H9 (cell line): ENCODE measurements at regions not wholly inside any gene's neighbourhood (a gene's known extent, or its start where the extent isn't known, plus 50 kb on each side); places are given as distances from the start of the nearest gene placed in this dataset.

Experiments used
- DNase-seq: peaks from one replicate; pipeline ENCODE4 v3.0.0-alpha.2; 2017
- H2AFZ ChIP-seq: one replicate; pipeline ENCODE4 v1.6.1; 2013; ENCODE audit warnings: mild to moderate bottlenecking, low read length, control low read depth, moderate library complexity
- H2AK5ac ChIP-seq: 2 replicates; pipeline ENCODE4 v1.6.1; 2013; ENCODE audit warnings: low read length, control low read depth, mixed read lengths; ENCODE audit not compliant: insufficient read length
- H2BK120ac ChIP-seq: one replicate; pipeline ENCODE4 v1.6.1; 2013; ENCODE audit warnings: low read depth, mild to moderate bottlenecking, low read length, control low read depth, inconsistent platforms; ENCODE audit not compliant: poor library complexity, severe bottlenecking
- H2BK12ac ChIP-seq: 2 replicates; pipeline ENCODE4 v1.6.1; 2013; ENCODE audit warnings: low read length, control low read depth, mixed read lengths, low read depth; ENCODE audit not compliant: insufficient read length
- H2BK15ac ChIP-seq: 2 replicates; pipeline ENCODE4 v1.6.1; 2013; ENCODE audit warnings: low read depth, low read length, control low read depth
- H2BK20ac ChIP-seq: one replicate; pipeline ENCODE4 v1.6.1; 2013; ENCODE audit warnings: low read depth, mild to moderate bottlenecking, low read length, control low read depth, inconsistent platforms; ENCODE audit not compliant: poor library complexity, severe bottlenecking
- H2BK5ac ChIP-seq: 2 replicates; pipeline ENCODE4 v1.6.1; 2013; ENCODE audit warnings: low read length, control low read depth, mixed read lengths; ENCODE audit not compliant: insufficient read length
- H3K14ac ChIP-seq: 2 replicates; pipeline ENCODE4 v1.6.1; 2013; ENCODE audit warnings: low read length, control low read depth; ENCODE audit not compliant: insufficient read depth
- H3K18ac ChIP-seq: 2 replicates; pipeline ENCODE4 v1.6.1; 2013; ENCODE audit warnings: low read depth, mild to moderate bottlenecking, mixed read lengths, low read length, control low read depth; ENCODE audit not compliant: insufficient read length
- H3K23ac ChIP-seq: 2 replicates; pipeline ENCODE4 v1.6.1; 2013; ENCODE audit warnings: low read length, control low read depth, mixed read lengths, low read depth; ENCODE audit not compliant: insufficient read length
- H3K23me2 ChIP-seq: 2 replicates; pipeline ENCODE4 v1.6.1; 2013; ENCODE audit warnings: low read depth, mild to moderate bottlenecking, mixed read lengths, low read length, control low read depth; ENCODE audit not compliant: insufficient read length, poor library complexity, severe bottlenecking
- H3K27ac ChIP-seq: 2 replicates; pipeline ENCODE4 v1.5.1; 2013; ENCODE audit warnings: low read length, control low read depth, mixed read lengths, low read depth; ENCODE audit not compliant: insufficient read length
- H3K27me3 ChIP-seq: 2 replicates; pipeline ENCODE4 v1.6.1; 2013; ENCODE audit warnings: low read length, control low read depth, inconsistent platforms; ENCODE audit not compliant: insufficient read depth
- H3K4ac ChIP-seq: 2 replicates; pipeline ENCODE4 v1.6.1; 2013; ENCODE audit warnings: low read depth, mild to moderate bottlenecking, control low read depth, inconsistent platforms, low read length, moderate library complexity
- H3K4me1 ChIP-seq: 2 replicates; pipeline ENCODE4 v1.6.1; 2013; ENCODE audit warnings: low read length, control low read depth, inconsistent platforms; ENCODE audit not compliant: insufficient read depth
- H3K4me2 ChIP-seq: 2 replicates; pipeline ENCODE4 v1.6.1; 2013; ENCODE audit warnings: low read length, control low read depth, mixed read lengths; ENCODE audit not compliant: insufficient read length, insufficient read depth
- H3K56ac ChIP-seq: 2 replicates; pipeline ENCODE4 v1.6.1; 2013; ENCODE audit warnings: low read depth, mild to moderate bottlenecking, mixed read lengths, low read length, control low read depth; ENCODE audit not compliant: insufficient read length
- H3K79me1 ChIP-seq: 2 replicates; pipeline ENCODE4 v1.6.1; 2013; ENCODE audit warnings: low read depth, mild to moderate bottlenecking, moderate library complexity, low read length, control low read depth, inconsistent platforms; ENCODE audit not compliant: insufficient read depth, poor library complexity, severe bottlenecking
- H3K79me2 ChIP-seq: 2 replicates; pipeline ENCODE4 v1.6.1; 2013; ENCODE audit warnings: low read length, control low read depth, inconsistent platforms; ENCODE audit not compliant: insufficient read depth
- H3K9ac ChIP-seq: 2 replicates; pipeline ENCODE4 v1.6.1; 2013; ENCODE audit warnings: low read length, control low read depth, mixed read lengths; ENCODE audit not compliant: insufficient read length; ENCODE audit errors: extremely low read depth
- H3K9me3 ChIP-seq: one replicate; pipeline ENCODE4 v1.6.1; 2013; ENCODE audit warnings: low read depth, low read length, inconsistent platforms; ENCODE audit not compliant: control insufficient read depth
- H3T11ph ChIP-seq: one replicate; pipeline ENCODE4 v1.6.1; 2013; ENCODE audit warnings: mild to moderate bottlenecking, low read length, control low read depth, inconsistent platforms
- H4K20me1 ChIP-seq: one replicate; pipeline ENCODE4 v1.6.1; 2013; ENCODE audit not compliant: control insufficient read depth, insufficient read length, insufficient read depth
- H4K5ac ChIP-seq: 2 replicates; pipeline ENCODE4 v1.6.1; 2013; ENCODE audit warnings: low read depth, mild to moderate bottlenecking, mixed read lengths, low read length, control low read depth; ENCODE audit not compliant: insufficient read length
- H4K8ac ChIP-seq: replicated peaks from 2 replicates; pipeline ENCODE4 v1.6.1; 2013; ENCODE audit warnings: low read length, control low read depth, mixed read lengths, low read depth; ENCODE audit not compliant: insufficient read length
- H4K91ac ChIP-seq: 2 replicates; pipeline ENCODE4 v1.6.1; 2013; ENCODE audit warnings: low read depth, mild to moderate bottlenecking, moderate library complexity, mixed read lengths, low read length, control low read depth; ENCODE audit not compliant: insufficient read length
- H3K27ac Mint-ChIP-seq, 3 experiments: 2 replicates in 2 of 3; 3 replicates in 1 of 3; pipeline ENCODE4 v1.8.0; 2020 to 2021; ENCODE audit warnings: mixed read lengths in 3 of 3, mild to moderate bottlenecking in 1 of 3, moderate library complexity in 1 of 3
- H3K27me3 Mint-ChIP-seq: 2 replicates; pipeline ENCODE4 v1.8.0; 2021; ENCODE audit warnings: low read depth, mild to moderate bottlenecking, moderate library complexity, mixed read lengths
- H3K36me3 Mint-ChIP-seq, 3 experiments: 2 replicates in 2 of 3; 3 replicates in 1 of 3; pipeline ENCODE4 v1.8.0; 2020 to 2021; ENCODE audit warnings: low read depth in 3 of 3, mixed read lengths in 3 of 3; ENCODE audit not compliant: insufficient read depth in 1 of 3
- H3K4me1 Mint-ChIP-seq, 2 experiments: 2 replicates each; pipeline ENCODE4 v1.8.0; 2020; ENCODE audit warnings: mixed read lengths in 2 of 2
- H3K4me3 Mint-ChIP-seq, 2 experiments: 2 replicates in 1 of 2; 3 replicates in 1 of 2; pipeline ENCODE4 v1.8.0; 2020 to 2021; ENCODE audit warnings: mild to moderate bottlenecking in 2 of 2, mixed read lengths in 2 of 2, moderate library complexity in 1 of 2
- H3K9me3 Mint-ChIP-seq, 2 experiments: 2 replicates in 1 of 2; 3 replicates in 1 of 2; pipeline ENCODE4 v1.8.0; 2020; ENCODE audit warnings: mild to moderate bottlenecking in 2 of 2, mixed read lengths in 2 of 2, moderate library complexity in 1 of 2
- CTCF ChIP-seq: fragments of 200-600 bp; sonication (generic); conservative IDR thresholded peaks from 3 replicates; pipeline ENCODE4 v1.8.0; 2021; ENCODE audit warnings: antibody characterized with exemption, mild to moderate bottlenecking
- WGBS: extraction: QIAGEN DNeasy Blood & Tissue Kit; methylation state at CpG from one replicate; pipeline ENCODE4 v1.1.7; 2013; ENCODE audit warnings: missing lambda C conversion rate, low lambda C conversion rate, mixed read lengths; ENCODE audit not compliant: insufficient read length; ENCODE audit errors: extremely low coverage; 5-methylcytosine and 5-hydroxymethylcytosine counted together

- no peak for DNase-seq
- Histone ChIP-seq H4K91ac (no peak overlapping the region), H3K18ac (no peak overlapping the region), H3K27ac (no peak overlapping the region), H4K8ac (no peak overlapping the region), H3K4me2 (no peak overlapping the region), H4K5ac (no peak overlapping the region), H2AK5ac (no peak overlapping the region), H2BK12ac (no peak overlapping the region), H3K56ac (no peak overlapping the region), H3K79me2 (no peaks in the 10 kb centered on the region), H3K9ac (no peak overlapping the region), H3K4me1 (no peaks in the 10 kb centered on the region), H4K20me1 (no peaks in the 10 kb centered on the region), H2BK120ac (no peak overlapping the region), H2AFZ (no peak overlapping the region), H2BK5ac (no peak overlapping the region), H3K4ac (no peak overlapping the region), H2BK20ac (no peak overlapping the region), H3K23me2 (no peaks in the 10 kb centered on the region), H3K9me3 (no peaks in the 10 kb centered on the region), H3K27me3 (no peaks in the 10 kb centered on the region), H2BK15ac (no peak overlapping the region), H3T11ph (no peak overlapping the region), H3K23ac (no peak overlapping the region), H3K14ac (no peak overlapping the region), H3K79me1 (no peaks in the 10 kb centered on the region)
- WGBS, result no CpG with 5 or more reads among the region's 2 CpGs
- Mint-ChIP-seq H3K36me3 (no peaks in the 10 kb centered on the region), H3K27ac (no peak overlapping the region), H3K4me3 (no peak overlapping the region), H3K9me3 (no peaks in the 10 kb centered on the region; a peak in 1 of 5 replicates), H3K27me3 (no peaks in the 10 kb centered on the region), H3K4me1 (peaks cover 2 to 11% of the 10 kb centered on the region in 2 experiments; a peak in 3 of 4 replicates)
- no peak for TF ChIP-seq CTCF
Measured at GRCh38 chr6:156163311-156163710, 613.9 kb upstream of the ARID1B start.
